ENCODE measurements at regions not wholly inside any gene's neighbourhood (a gene's known extent, or its start where the extent isn't known, plus 50 kb on each side); places are given as distances from the start of the nearest gene placed in this dataset.

- Histone ChIP-seq H3K9me3 (no peaks in the 10 kb centered on the region), H3K4me3 (no peak overlapping the region), H3K4me1 (peaks cover 0 to 69% (median 6%) of the 10 kb centered on the region in 12 donors), H3K36me3 (no peaks in the 10 kb centered on the region), H3K27me3 (no peaks in the 10 kb centered on the region), H3K27ac (no peak overlapping the region)
- intact Hi-C loops (cut with DNase I), result no loop called here
- 80 to 91% (median 82%) methylated on average over 9 to 10 of the region's 10 CpGs for WGBS, 4 donors
- no peak for ATAC-seq
- DNase-seq, result no peak
- TF ChIP-seq POLR2A (IDR thresholded peaks at IDR 0.05), result no peak
- TF ChIP-seq CTCF (IDR thresholded peaks at IDR 0.05), result no peak
Observed at GRCh38 chr1:229031061-229031460, 239.8 kb upstream of the RAB4A start.

GRCh38 chr1:229031481-229032341 is 239.2 kb upstream of the RAB4A start:
- no peak overlapping the region for H3K4me3 ChIP-seq
- ATAC-seq (no peak), DNase-seq (no peak)
- peaks cover 0 to 64% (median 6%) of the 10 kb centered on the region in 12 donors for H3K4me1 ChIP-seq
- H3K9me3 ChIP-seq, result no peaks in the 10 kb centered on the region
- H3K36me3 ChIP-seq, result no peaks in the 10 kb centered on the region
- WGBS, 4 donors, result 74 to 78% (median 77%) methylated on average over 9 to 12 of the region's 12 CpGs
- H3K27ac ChIP-seq, result no peak overlapping the region
- H3K27me3 ChIP-seq, result no peaks in the 10 kb centered on the region
- intact Hi-C loops (cut with DNase I), result no loop called here
- no peak for TF ChIP-seq CTCF (IDR thresholded peaks at IDR 0.05)
- no peak for TF ChIP-seq POLR2A (IDR thresholded peaks at IDR 0.05)

GRCh38 chr1:229032375-229032774 is 238.5 kb upstream of the RAB4A start:
- peaks cover 0 to 57% (median 6%) of the 10 kb centered on the region in 12 donors for H3K4me1 ChIP-seq
- DNase-seq (no peak), ATAC-seq (peak in 2 of 4 donors; percentile 30 to 54)
- H3K9me3 ChIP-seq, result no peaks in the 10 kb centered on the region
- TF ChIP-seq POLR2A (IDR thresholded peaks at IDR 0.05) (no peak), CTCF (IDR thresholded peaks at IDR 0.05) (no peak)
- H3K4me3 ChIP-seq, result no peak overlapping the region
- 64 to 83% (median 73%) methylated on average over 1 of the region's 1 CpG for WGBS, 4 donors
- no peak overlapping the region for H3K27ac ChIP-seq
- peaks cover 0 to 4% (median 0%) of the 10 kb centered on the region in 9 donors for H3K27me3 ChIP-seq
- H3K36me3 ChIP-seq, result no peaks in the 10 kb centered on the region
- intact Hi-C loops (cut with DNase I), result no loop called here

GRCh38 chr1:229033480-229033879 is 237.4 kb upstream of the RAB4A start:
- Histone ChIP-seq H3K27me3 (peaks cover 0 to 4% (median 0%) of the 10 kb centered on the region in 9 donors), H3K27ac (no peak overlapping the region), H3K36me3 (no peaks in the 10 kb centered on the region), H3K9me3 (no peaks in the 10 kb centered on the region), H3K4me1 (peaks cover 0 to 48% (median 6%) of the 10 kb centered on the region in 12 donors), H3K4me3 (no peak overlapping the region)
- ATAC-seq (no peak), DNase-seq (no peak)
- 77 to 90% (median 87%) methylated on average over 4 of the region's 4 CpGs for WGBS, 4 donors
- intact Hi-C loops (cut with DNase I), result no loop called here
- no peak for TF ChIP-seq POLR2A (IDR thresholded peaks at IDR 0.05)
- no peak for TF ChIP-seq CTCF (IDR thresholded peaks at IDR 0.05)
